HUES64 (cell line): ENCODE measurements at regions not wholly inside any gene's neighbourhood (a gene's known extent, or its start where the extent isn't known, plus 50 kb on each side); places are given as distances from the start of the nearest gene placed in this dataset.

Source experiments
- H3K27ac ChIP-seq: 2 replicates; pipeline ENCODE4 v1.7.0; 2013; ENCODE audit warnings: low read depth, low read length, inconsistent platforms
- H3K27me3 ChIP-seq: 2 replicates; pipeline ENCODE4 v1.6.1; 2013; ENCODE audit warnings: mild to moderate bottlenecking, low read length; ENCODE audit not compliant: insufficient read depth
- H3K36me3 ChIP-seq: 2 replicates; pipeline ENCODE4 v1.6.1; 2013; ENCODE audit warnings: mild to moderate bottlenecking, low read length; ENCODE audit not compliant: insufficient read depth
- H3K4me1 ChIP-seq: 2 replicates; pipeline ENCODE4 v1.6.1; 2013; ENCODE audit warnings: mild to moderate bottlenecking, low read length, moderate library complexity; ENCODE audit not compliant: insufficient read depth
- H3K4me3 ChIP-seq: 2 replicates; pipeline ENCODE4 v1.5.1; 2013; ENCODE audit warnings: mild to moderate bottlenecking, low read length, moderate library complexity
- H3K9ac ChIP-seq: 2 replicates; pipeline ENCODE4 v1.6.1; 2013; ENCODE audit warnings: mild to moderate bottlenecking, low read depth, low read length
- H3K9me3 ChIP-seq: 2 replicates; pipeline ENCODE4 v1.6.1; 2013; ENCODE audit warnings: low read depth, low read length; ENCODE audit not compliant: insufficient read depth
- WGBS: fragments of 150-250, 120-280 bp; methylation state at CpG from one replicate; pipeline ENCODE4 v1.1.7; 2013; ENCODE audit warnings: missing lambda C conversion rate; 5-methylcytosine and 5-hydroxymethylcytosine counted together

GRCh38 chr9:109574061-109574882 is 76.2 kb upstream of the PTPN3 start:
- H3K27ac ChIP-seq: no peak overlapping the region
- no peaks in the 10 kb centered on the region for H3K4me1 ChIP-seq
- no peak overlapping the region for H3K9ac ChIP-seq
- H3K27me3 ChIP-seq: no peaks in the 10 kb centered on the region; the same call in 1 of the 2 replicates
- H3K4me3 ChIP-seq: no peak overlapping the region
- 0% methylated on average over 1 of the region's 2 CpGs for WGBS
- no peaks in the 10 kb centered on the region for H3K9me3 ChIP-seq
- H3K36me3 ChIP-seq: no peaks in the 10 kb centered on the region

GRCh38 chr9:109576762-109577161 is 78.7 kb upstream of the PTPN3 start:
- Histone ChIP-seq H3K4me3 (no peak overlapping the region), H3K27me3 (no peaks in the 10 kb centered on the region), H3K4me1 (no peaks in the 10 kb centered on the region), H3K9me3 (no peaks in the 10 kb centered on the region), H3K27ac (no peak overlapping the region), H3K9ac (no peak overlapping the region), H3K36me3 (no peaks in the 10 kb centered on the region)
- 89% methylated on average over 3 of the region's 3 CpGs for WGBS

- no peak overlapping the region for H3K4me3 ChIP-seq
Measured at GRCh38 chr9:109579191-109579948, 81.3 kb upstream of the PTPN3 start.

GRCh38 chr9:109582386-109582785 is 84.3 kb upstream of the PTPN3 start:
- no peaks in the 10 kb centered on the region for H3K9me3 ChIP-seq
- H3K27me3 ChIP-seq: no peaks in the 10 kb centered on the region
- no peaks in the 10 kb centered on the region for H3K4me1 ChIP-seq
- no peak overlapping the region for H3K9ac ChIP-seq
- no peak overlapping the region for H3K4me3 ChIP-seq
- H3K36me3 ChIP-seq: no peaks in the 10 kb centered on the region
- no peak overlapping the region for H3K27ac ChIP-seq

More at GRCh38 chr9:109579191-109579948, 81.3 kb upstream of the PTPN3 start:
- Histone ChIP-seq H3K27me3 (no peaks in the 10 kb centered on the region), H3K9ac (no peak overlapping the region), H3K27ac (no peak overlapping the region), H3K9me3 (no peaks in the 10 kb centered on the region), H3K4me1 (no peaks in the 10 kb centered on the region), H3K36me3 (no peaks in the 10 kb centered on the region)
- WGBS: 94% methylated on average over 6 of the region's 6 CpGs

GRCh38 chr9:109584205-109584604 is 86.1 kb upstream of the PTPN3 start:
- H3K27me3 ChIP-seq: no peaks in the 10 kb centered on the region
- WGBS: 87% methylated on average over 4 of the region's 4 CpGs
- H3K27ac ChIP-seq: no peak overlapping the region
- H3K36me3 ChIP-seq: no peaks in the 10 kb centered on the region
- no peak overlapping the region for H3K9ac ChIP-seq
- no peaks in the 10 kb centered on the region for H3K9me3 ChIP-seq
- no peak overlapping the region for H3K4me3 ChIP-seq
- H3K4me1 ChIP-seq: no peaks in the 10 kb centered on the region

- Histone ChIP-seq H3K9me3 (no peaks in the 10 kb centered on the region), H3K27me3 (no peaks in the 10 kb centered on the region), H3K9ac (no peak overlapping the region), H3K4me1 (no peaks in the 10 kb centered on the region), H3K4me3 (no peak overlapping the region), H3K36me3 (no peaks in the 10 kb centered on the region), H3K27ac (no peak overlapping the region)
- 84% methylated on average over 7 of the region's 7 CpGs for WGBS
Measured at GRCh38 chr9:109585796-109586195, 87.7 kb upstream of the PTPN3 start.

GRCh38 chr9:109586993-109587392 is 88.9 kb upstream of the PTPN3 start:
- Histone ChIP-seq H3K9ac (no peak overlapping the region), H3K27ac (no peak overlapping the region), H3K9me3 (no peaks in the 10 kb centered on the region), H3K4me3 (no peak overlapping the region), H3K4me1 (no peaks in the 10 kb centered on the region), H3K27me3 (no peaks in the 10 kb centered on the region), H3K36me3 (no peaks in the 10 kb centered on the region)
- WGBS: 89% methylated on average over 4 of the region's 4 CpGs

- Histone ChIP-seq H3K4me1 (no peaks in the 10 kb centered on the region), H3K9ac (no peak overlapping the region), H3K27ac (no peak overlapping the region), H3K36me3 (no peaks in the 10 kb centered on the region), H3K4me3 (no peak overlapping the region), H3K9me3 (no peaks in the 10 kb centered on the region), H3K27me3 (no peaks in the 10 kb centered on the region)
- WGBS: 92% methylated on average over 3 of the region's 3 CpGs
Measured at GRCh38 chr9:109588415-109588814, 90.3 kb upstream of the PTPN3 start.

- Histone ChIP-seq H3K4me1 (no peaks in the 10 kb centered on the region), H3K4me3 (no peak overlapping the region), H3K27me3 (no peaks in the 10 kb centered on the region), H3K27ac (no peak overlapping the region), H3K9ac (no peak overlapping the region), H3K9me3 (no peaks in the 10 kb centered on the region), H3K36me3 (no peaks in the 10 kb centered on the region)
- WGBS: 93% methylated on average over 5 of the region's 5 CpGs
Measured at GRCh38 chr9:109590966-109591365, 92.9 kb upstream of the PTPN3 start.

GRCh38 chr9:109591691-109592090 is 93.6 kb upstream of the PTPN3 start:
- Histone ChIP-seq H3K4me3 (no peak overlapping the region), H3K36me3 (no peaks in the 10 kb centered on the region), H3K4me1 (no peaks in the 10 kb centered on the region), H3K9ac (no peak overlapping the region), H3K9me3 (no peaks in the 10 kb centered on the region), H3K27ac (no peak overlapping the region), H3K27me3 (no peaks in the 10 kb centered on the region)
- WGBS: 92% methylated on average over 2 of the region's 2 CpGs

- no peaks in the 10 kb centered on the region for H3K4me1 ChIP-seq
- H3K9ac ChIP-seq: no peak overlapping the region
- 92% methylated on average over 5 of the region's 5 CpGs for WGBS
- H3K9me3 ChIP-seq: no peaks in the 10 kb centered on the region
- H3K36me3 ChIP-seq: no peaks in the 10 kb centered on the region
- no peak overlapping the region for H3K27ac ChIP-seq
- no peaks in the 10 kb centered on the region for H3K27me3 ChIP-seq
- H3K4me3 ChIP-seq: no peak overlapping the region
Measured at GRCh38 chr9:109593612-109594011, 95.5 kb upstream of the PTPN3 start.
